Muscle of arm (tissue), 1 donor: ENCODE measurements at regions not wholly inside any gene's neighbourhood (a gene's known extent, or its start where the extent isn't known, plus 50 kb on each side); places are given as distances from the start of the nearest gene placed in this dataset.

Experiments
- DNase-seq: peaks from one replicate; pipeline ENCODE4 v3.0.0-alpha.2; 2013

DNA sequence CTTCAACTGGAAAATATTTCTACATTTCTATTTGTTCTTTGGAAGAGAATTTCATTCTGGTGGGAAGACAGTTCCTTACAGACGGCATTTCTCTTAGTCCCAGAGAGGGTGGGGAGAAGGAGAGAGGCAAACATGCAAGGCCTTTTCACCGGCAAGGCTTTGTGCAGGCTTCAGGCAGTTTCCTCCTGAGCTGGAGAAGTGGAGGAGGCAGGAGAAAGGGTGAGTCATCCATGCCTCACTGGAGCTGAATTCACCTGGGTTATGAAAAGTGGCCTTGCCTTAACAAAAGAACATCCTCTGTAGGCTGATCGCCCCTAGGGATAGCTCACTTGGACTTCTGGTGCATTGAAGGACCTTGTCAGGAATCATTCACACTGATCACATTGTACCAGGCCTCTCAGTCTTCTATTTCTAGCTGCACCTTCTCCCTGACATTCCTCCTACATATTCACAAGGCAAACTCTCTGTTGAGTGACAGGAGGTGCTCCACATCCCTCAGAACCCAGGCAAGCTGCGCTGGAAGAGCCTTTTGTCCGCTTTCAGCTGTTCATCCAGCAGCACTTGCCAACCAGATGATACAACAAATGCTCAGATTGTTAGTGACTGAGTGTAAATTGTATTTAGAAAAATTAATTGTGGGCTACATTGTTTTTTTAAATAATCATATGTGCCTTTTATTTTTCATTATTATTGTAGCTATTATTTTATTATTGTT, 796.1 kb downstream of the DCDC2C start:
- no peak for DNase-seq

DNA sequence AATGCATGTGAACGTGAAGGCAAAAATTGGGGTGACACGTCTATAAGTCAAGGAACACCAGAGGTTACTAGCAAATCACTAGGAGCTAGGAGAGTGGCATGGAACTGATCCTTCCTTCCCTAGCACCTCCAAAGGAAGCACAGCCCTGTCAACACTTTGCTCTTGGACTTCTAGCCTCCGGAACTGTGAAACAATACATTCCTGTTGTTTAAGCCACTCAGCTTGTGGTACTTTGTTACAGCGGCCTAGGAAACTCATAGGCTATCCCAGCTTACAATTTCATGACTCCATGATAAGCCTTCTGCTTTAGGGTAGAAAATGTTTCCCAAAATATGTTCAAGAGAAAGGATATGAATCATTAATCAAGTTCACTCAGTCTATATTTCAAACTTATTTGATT, 798.1 kb downstream of the DCDC2C start:
- DNase-seq: no peak

DNA sequence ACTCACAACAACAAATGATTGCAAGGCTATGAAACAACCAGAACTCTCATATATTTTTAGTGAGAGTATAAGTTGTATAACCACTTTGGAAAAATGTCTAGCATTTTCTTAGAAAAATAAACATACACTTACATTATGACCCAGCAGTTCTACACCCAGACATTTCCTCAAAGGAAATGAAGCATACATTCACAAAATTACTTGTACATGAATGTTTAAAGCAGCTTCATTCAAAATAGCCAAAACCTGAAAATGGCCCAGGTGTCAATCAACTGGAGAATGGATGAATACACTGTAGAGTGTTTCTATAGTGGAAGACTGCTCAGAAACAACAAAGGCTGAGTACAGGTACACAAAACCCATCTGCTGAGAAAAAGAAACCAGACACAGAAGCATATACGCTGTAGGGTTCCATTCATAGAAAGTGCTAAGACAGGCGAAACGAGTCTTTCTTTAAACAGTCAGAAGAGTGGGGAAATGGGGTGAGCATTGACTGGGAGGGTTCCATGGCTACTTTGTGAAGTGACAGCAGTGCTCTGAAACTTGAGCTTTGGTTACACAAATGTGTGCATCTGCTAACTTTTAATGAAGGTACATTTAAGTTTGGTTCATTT, 799.0 kb downstream of the DCDC2C start:
- DNase-seq: no peak

DNA sequence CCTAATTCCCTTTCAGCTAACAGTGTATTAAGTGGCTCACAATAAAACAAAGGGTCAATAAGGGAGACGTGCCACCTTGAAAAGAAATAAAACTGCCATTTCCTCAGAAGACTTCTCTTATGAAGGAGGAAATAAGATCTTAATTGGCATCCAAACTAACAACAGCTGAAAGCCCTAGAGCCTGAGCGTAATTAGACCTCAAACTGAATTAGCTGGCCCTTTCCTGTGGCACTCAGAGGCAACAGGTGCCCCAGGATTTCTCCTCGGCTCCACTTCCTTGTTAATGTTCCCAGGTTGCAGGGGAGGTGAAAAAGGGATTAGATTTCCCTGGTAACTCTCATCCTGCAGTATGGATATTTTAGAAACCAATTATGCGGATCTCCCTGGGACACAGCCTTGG, 804.3 kb downstream of the DCDC2C start:
- no peak for DNase-seq

DNA sequence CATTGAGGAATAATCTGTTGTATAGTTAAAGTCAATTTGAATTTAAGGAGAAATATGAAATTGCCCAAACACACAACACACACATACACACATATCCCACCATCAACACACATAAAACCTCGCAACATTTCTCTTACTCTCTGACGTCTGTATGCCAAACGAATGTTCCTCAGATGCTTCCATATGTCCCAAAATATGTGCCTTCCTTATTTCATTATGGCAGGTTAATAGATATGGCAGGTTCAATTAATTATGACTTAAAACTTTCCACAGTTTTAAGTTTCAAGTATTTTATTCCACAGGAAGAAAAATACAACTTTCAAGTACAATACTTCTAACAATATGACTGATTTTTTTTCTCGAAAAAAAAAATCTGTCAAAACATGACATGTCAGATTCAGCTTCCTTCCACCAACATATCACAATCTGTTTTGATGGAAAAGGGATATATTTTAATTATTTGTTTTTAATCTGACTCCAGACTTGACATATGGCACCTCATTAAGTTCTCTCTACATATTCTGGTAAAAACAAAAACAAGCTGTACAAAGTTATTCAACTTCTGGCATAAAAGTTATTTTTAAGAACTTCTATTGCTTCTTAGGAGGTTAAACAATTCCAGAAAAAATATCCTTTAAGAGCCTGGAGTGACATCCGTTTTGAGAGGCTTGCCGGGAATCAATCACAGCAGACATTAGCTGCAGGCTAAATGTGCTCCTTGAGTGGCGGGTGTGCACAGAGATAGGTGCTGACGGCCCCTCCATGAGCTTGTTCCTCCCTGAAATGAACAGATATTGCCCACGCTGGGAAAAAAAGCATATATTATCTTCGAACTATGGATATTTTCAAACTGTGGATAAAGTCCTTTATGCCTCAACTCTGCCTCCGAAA, 812.7 kb downstream of the DCDC2C start:
- DNase-seq: no peak

DNA sequence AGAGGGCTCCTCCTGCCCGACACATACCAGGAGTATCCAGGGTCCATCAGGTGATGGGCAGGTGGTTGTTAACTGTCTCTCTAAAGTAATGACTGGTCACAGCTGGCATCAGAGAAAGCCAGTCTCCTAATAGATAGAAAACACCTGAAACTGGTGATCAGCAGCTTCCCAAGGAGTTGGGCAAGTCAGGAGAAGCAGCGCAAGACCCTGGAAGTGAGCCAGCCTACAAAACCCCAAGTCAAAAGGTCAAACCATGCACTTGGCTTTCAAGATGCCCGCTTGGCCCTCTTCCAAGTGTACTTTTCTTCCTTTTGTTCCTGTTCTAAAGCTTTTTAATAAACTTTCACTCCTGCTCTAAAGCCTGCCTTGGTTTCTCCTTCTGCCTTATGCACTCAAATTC, 815.2 kb downstream of the DCDC2C start:
- no peak for DNase-seq

DNA sequence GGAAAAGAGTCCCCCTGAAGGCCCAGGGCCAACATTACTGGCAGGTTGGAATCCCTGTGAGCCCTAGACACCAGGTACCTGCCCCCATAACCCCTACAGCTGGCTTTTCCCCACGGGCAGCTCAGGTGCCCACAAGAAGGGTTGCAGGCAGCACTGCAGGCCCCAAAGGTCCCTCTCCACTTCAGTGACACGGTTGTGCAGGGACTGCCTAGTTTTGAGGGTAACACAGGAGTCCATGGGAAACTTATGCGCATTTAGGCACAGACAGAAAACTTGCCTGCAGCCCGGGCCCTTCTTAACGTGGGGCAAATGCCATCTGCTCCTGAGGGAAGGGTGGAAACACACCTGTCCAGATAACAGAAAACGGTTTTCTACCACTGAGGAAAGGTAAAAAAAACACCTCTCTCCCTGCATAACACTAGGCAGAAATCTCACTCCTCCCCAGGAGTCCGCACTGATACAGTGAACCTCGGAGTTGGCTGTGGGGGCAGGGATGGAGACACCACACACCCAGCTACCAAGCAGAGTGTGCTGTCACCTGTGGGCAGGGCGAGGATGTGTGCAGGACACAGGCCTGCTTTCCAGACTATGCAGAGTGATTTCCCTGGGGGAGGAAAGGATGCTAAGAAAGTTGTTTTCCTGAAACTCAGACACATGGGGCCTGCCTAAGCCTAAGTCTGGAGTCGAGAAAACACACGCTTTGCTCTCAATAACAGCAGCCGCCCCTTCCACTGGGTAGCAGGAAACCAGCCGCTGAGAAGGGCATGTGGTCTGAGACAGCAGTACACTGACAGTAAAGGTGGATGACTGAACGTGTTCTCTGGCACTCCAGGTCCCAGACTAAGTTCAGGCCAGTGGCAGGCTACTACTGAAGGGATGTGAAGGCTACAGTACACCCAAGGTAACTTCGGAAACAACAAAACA, 819.4 kb downstream of the DCDC2C start:
- no peak for DNase-seq

DNA sequence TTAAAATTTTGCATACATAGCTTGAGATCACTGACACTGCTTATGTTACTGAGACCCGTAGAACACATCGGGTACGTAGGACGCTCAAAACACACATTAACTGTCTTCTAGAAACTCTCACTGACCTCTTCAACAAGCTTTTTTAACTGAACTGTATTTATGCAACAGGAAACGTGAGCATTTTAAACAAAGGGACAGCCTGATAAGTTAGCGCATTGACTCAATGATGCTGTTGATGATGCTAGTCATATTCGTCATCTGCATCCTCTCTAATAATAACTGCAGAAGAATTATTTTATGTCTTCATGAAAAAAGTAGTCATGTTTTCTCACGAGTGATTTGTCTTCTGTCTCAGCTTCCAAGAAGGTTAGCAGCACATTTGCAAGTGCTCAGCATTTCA, 824.0 kb downstream of the DCDC2C start:
- no peak for DNase-seq

DNA sequence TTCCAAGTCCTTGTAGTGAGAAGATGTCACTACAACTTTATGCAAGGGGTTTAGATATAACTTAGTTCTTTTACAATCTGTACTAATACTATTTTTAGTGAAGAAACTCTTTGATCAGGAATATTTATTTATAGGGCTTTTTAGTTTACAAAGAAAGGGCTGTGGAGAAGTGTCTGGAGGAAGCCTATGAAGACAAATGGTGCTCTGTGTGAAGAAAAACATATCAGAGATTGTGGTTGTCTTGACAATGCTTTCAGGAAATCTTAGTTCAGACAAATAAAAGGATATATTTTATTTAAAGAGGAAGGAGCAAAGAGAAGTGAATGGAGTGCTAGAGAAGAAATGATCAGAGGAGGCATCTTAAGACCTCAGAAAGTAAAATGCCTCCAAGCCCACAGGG, 824.9 kb downstream of the DCDC2C start:
- DNase-seq: no peak

DNA sequence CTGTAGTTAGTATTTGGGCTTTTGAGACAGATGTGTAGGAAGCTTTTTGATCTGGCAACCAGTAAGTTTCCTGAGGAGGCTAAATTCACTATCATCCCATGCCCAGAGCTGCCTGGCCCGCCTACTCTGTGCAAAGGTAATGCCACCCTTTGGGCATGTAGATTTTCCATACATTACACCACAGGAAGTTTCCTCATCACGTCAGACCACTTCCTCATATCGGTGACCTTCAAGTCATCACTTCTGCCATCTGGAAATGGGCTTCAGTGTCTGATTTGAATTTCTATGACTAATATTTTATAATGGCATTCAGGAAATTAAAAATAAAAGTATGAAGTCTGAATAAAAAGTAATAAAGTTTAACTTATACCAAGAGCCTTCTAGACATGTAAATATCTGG, 825.4 kb downstream of the DCDC2C start:
- no peak for DNase-seq

DNA sequence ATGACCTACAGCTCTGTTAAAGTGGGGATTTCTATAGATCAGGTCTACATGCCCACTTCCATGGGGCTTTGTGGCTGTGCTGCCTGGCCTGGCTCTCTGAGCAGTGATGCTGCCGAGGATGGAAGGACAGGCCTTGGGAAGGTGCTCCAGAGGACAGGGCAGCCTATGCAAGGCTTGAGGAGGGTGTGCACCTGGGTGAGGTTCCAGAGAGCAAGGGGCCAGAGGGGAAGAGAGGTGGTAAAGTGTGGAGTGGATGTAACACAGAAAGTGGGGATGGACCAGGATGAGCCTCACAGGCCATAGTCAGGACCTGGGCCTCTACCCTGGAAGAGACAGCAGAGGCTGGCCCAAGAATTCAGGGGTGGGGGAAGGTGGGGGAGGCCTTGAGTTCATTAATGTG, 826.4 kb downstream of the DCDC2C start:
- DNase-seq: no peak

DNA sequence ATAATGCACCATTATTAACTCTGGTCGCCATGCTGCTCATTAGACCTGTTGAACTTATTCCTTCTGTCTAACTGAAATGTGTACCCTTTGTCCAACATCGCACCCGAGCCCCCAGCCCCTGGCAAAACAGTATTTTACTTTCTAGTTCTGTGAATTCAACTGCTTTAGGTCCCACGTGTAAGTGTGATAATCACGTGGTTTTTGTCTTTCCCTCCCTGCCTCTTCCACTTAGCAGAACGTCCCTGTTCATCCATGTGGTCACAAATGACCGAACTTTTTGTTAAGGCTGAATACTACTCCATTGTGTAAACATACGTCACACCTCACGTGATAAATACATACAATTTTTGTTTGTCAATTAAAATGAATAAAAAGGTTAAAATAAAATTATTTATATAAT, 826.9 kb downstream of the DCDC2C start:
- DNase-seq: no peak

DNA sequence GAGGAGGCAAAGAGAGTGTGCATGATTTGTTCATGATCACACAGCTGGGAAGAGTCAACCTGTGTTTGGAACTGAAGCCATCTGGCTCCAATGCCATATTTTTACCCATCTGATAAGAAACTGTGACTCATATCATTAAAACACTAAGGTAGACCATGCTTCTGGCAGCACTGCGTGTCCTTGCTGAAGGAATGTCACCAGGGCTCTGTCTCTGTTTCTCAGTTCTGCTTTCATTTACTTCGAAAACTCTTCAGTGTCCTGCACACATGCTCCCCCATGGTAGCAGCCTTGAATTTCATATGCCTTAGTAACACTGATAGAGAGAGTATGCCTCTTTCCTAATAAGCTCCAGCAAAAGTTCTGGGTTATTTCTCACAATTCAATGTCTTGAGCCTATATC, 830.4 kb downstream of the DCDC2C start:
- no peak for DNase-seq

DNA sequence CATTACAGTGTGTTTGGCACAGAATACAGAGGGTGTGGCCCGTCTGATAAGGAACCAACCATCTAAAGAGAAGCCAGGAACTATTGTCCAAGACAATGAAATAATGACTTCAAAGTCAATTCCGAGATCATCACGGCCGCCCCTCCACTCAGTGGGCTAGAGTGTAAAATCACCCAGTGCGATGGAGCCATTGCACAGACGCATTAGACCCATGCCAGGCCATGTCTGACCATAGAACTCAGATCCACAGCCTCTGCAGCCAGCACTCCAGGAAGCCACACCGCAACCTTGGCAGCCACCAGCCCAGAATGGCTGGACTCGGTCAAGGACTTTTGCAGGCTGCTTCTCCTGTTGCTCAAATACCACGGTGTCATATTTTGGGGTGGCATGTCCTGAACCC, 835.7 kb downstream of the DCDC2C start:
- DNase-seq: no peak

DNA sequence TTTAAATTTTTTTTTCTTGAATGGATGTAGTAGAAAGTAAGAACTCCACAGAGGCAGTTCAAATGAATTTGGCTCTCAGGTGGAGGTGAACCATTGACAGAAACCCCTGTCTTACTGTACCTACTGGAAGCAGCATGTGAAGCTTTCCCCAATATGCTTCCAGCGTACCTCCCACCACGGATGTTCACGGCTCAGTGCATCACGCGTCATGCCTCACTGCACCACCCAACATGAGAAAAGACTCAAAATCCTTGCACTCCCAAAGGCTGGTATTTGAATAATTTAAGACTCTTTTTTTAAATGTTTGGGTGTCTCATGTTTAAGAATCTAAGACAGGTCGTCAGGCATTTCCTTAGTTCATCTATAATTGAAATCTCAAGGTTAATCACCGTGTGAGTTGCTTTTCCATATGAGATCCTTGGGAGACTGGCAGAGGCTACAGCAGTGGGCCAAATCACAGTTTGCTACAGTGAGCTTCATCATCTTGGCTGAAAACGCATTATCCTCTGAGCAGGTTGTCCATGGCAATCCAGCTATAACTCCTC, 846.4 kb downstream of the DCDC2C start:
- no peak for DNase-seq

DNA sequence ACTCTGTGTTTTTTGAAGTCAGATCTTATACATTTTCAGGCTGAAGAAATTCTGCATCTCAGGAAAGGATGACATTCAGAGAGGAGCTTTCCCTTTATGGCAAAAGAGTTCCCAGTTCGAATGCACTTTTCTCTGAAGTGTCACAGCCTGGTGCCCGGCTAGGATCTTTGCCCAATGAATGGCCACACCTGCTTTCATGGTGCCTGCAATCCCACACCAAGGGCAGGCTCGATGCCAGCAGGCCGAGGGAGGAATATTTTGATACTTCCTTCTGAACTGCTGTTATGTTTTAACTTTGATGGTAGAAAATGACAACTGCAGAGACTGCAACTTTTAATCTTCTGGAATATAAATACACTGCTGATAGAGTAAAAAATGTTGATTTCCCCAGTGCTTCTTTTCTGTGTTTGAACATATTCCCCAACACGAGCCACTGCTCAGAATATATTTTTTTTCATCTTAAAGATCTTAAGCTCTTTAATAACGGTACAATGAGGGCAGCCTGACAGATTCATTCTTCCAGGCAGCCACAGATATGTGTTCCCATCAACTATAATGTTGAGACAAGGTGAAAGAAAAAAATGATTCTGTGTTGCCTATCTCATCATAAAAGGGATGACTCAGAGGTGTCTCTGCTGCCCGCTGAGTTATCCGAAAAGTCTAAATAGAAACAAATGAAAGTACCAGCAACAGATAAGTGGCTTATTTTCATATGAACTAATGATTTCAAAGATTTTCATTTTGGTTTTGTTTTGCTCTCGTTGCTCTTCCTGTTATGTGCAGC, 848.5 kb downstream of the DCDC2C start:
- no peak for DNase-seq

DNA sequence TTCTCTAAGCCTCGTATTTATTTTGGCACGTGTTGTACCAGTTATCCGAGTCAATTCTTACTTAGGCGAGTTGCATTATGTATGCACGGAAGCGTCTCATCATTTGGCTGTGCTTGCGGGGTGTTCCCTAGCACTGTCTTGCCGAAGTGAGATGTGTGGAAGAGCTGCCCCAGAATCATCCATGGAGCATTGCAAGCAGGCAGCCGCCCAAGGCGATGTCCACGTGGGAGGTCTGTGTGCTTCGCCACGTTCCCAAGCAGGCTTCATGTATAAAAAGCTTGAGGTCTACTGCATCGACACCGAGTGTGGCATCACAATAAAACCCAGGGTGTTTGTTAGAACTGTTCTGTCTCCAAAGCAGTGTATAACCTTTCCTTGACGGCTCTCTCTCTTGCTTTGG, 849.9 kb downstream of the DCDC2C start:
- peak; percentile 28 for DNase-seq

DNA sequence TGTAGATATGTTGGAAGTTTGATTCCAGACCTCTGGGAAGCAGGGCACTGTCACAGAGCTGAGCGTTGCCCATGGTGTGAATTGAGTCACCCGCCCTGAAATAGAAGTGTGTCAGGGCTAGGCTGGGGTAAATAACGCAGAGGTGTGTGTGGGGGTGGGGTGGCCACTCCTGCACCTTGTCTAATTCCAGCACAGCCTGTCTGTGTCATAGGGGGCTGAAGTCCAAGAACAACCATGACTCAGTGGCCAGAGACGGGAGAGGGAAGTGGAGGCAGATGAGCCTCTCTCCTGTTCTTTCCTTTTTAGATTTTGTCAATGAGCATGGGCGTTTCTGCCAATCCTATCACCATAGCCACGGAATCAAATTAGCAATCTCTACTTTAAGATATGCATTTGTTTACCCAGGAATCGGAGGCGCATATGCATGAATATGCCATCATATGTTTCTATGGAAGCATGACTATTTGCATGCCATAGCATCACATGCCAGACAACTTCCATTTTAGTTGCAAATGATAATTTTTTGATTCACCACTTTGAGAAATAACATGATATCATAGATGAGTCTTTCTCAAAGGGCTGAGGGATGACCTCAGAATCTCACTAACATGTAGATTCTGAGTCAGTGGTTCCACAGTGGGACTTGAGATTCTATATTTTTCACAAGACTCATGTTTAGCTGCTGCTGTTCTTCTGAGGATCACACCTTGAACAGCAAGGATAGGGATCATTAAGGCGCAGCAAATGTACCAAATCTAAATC, 852.9 kb downstream of the DCDC2C start:
- DNase-seq: no peak

DNA sequence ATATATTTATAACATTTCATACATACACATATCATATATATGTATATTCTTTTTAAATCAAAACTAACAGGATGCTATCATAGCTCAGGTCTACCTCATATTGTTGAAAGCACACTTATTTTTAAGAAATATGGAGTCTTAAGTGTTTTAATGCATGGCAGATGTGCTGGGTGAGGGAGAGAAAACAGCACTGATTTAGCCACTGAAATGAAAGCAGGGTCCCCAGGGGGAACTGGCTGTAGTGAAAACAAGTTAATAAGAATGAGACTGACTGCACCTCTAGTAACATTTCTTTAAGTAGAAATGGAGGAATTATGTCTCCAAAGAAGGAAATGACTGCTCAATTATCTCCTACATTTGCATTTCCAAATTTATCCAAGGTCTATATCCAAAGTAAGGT, 857.8 kb downstream of the DCDC2C start:
- DNase-seq: no peak

DNA sequence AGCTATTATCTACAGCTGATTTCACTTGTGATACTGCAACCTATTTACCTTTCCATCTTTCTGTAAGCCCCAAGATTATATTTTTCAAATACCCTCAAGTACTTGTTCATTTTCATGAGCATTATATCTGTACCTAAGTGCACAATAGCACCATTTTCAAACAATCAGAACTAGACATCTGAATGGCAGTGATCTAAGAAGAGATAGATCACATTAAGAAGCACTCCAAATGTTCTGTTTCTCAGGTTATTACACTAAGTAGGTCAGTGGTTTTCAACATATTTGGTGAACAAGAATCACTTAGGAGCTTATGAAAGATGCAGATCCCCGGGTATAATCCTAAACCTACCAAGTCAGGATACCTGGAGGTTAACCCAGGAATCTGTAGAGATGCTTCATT, 872.7 kb downstream of the DCDC2C start:
- DNase-seq: no peak
